Activated naive CD8-positive, alpha-beta T cell treated with anti-CD3 and anti-CD28 coated beads, Interleukin-2, amount 10 ng/mL, durations not matched to agents 7 days and 5 days (primary cell): ENCODE measurements at regions not wholly inside any gene's neighbourhood (a gene's known extent, or its start where the extent isn't known, plus 50 kb on each side); places are given as distances from the start of the nearest gene placed in this dataset.
"Not testable (repeated sequence)": the region's sequence is repeated elsewhere in the genome, so short reads cannot be mapped to it uniquely, and the experiment has no call there.

Experiments
- ATAC-seq: fragments of 150-1000 bp; cut with Tn5 transposase; one replicate; pipeline ENCODE4 v1.10.0; 2021; ENCODE audit warnings: low read depth, moderate library complexity
- POLR2A ChIA-PET: fragments of 350-600 bp; sonication (Branson Sonifier 250); formaldehyde crosslinking; loops from one replicate; lab custom pipeline; 2021; ENCODE audit warnings: antibody characterized with exemption; lab: Charles Lee
- DNase-seq: peaks from one replicate; pipeline ENCODE4 v3.0.0; 2021
- H3K27ac Mint-ChIP-seq: one replicate; pipeline ENCODE4 v1.8.0; 2022; ENCODE audit warnings: mild to moderate bottlenecking, mixed read lengths
- H3K27me3 Mint-ChIP-seq: one replicate; pipeline ENCODE4 v1.8.0; 2022; ENCODE audit warnings: mild to moderate bottlenecking, moderate library complexity, mixed read lengths
- H3K36me3 Mint-ChIP-seq: one replicate; pipeline ENCODE4 v1.8.0; 2021; ENCODE audit warnings: mild to moderate bottlenecking, mixed read lengths
- H3K4me1 Mint-ChIP-seq: one replicate; pipeline ENCODE4 v1.8.0; 2021; ENCODE audit warnings: mixed read lengths
- H3K4me3 Mint-ChIP-seq: one replicate; pipeline ENCODE4 v1.8.0; 2022; ENCODE audit warnings: mild to moderate bottlenecking, moderate library complexity, mixed read lengths
- H3K9me3 Mint-ChIP-seq: one replicate; pipeline ENCODE4 v1.8.0; 2021; ENCODE audit warnings: mixed read lengths

GRCh38 chr18:72995558-72995957 lies 127.8 kb upstream of the NETO1 start:
- H3K27me3 Mint-ChIP-seq: no peaks in the 10 kb centered on the region

GRCh38 chr18:72993250-72993649 lies 125.5 kb upstream of the NETO1 start:
- ATAC-seq (no peak), DNase-seq (no peak)
- H3K4me1 Mint-ChIP-seq: no peaks in the 10 kb centered on the region
- POLR2A ChIA-PET: no interaction called here
- no peaks in the 10 kb centered on the region for H3K9me3 Mint-ChIP-seq
- no peaks in the 10 kb centered on the region for H3K36me3 Mint-ChIP-seq
- no peak overlapping the region for H3K4me3 Mint-ChIP-seq
- no peaks in the 10 kb centered on the region for H3K27me3 Mint-ChIP-seq
- H3K27ac Mint-ChIP-seq: no peak overlapping the region

More at GRCh38 chr18:72995558-72995957, 127.8 kb upstream of the NETO1 start:
- no peaks in the 10 kb centered on the region for H3K4me1 Mint-ChIP-seq
- no peak for ATAC-seq
- no peaks in the 10 kb centered on the region for H3K36me3 Mint-ChIP-seq
- no peak for DNase-seq
- no peak overlapping the region for H3K4me3 Mint-ChIP-seq
- H3K9me3 Mint-ChIP-seq: no peaks in the 10 kb centered on the region
- POLR2A ChIA-PET: no interaction called here
- H3K27ac Mint-ChIP-seq: no peak overlapping the region

GRCh38 chr18:72991379-72991778 lies 123.6 kb upstream of the NETO1 start:
- no peaks in the 10 kb centered on the region for H3K4me1 Mint-ChIP-seq
- no peak overlapping the region for H3K27ac Mint-ChIP-seq
- H3K9me3 Mint-ChIP-seq: no peaks in the 10 kb centered on the region
- H3K27me3 Mint-ChIP-seq: no peaks in the 10 kb centered on the region
- DNase-seq: no peak
- POLR2A ChIA-PET: no interaction called here
- no peaks in the 10 kb centered on the region for H3K36me3 Mint-ChIP-seq
- H3K4me3 Mint-ChIP-seq: no peak overlapping the region
- no peak for ATAC-seq

GRCh38 chr18:72987570-72987969 lies 119.8 kb upstream of the NETO1 start:
- H3K4me1 Mint-ChIP-seq, DNase-seq, H3K27me3 Mint-ChIP-seq, POLR2A ChIA-PET, H3K36me3 Mint-ChIP-seq, H3K27ac Mint-ChIP-seq, H3K9me3 Mint-ChIP-seq, H3K4me3 Mint-ChIP-seq, ATAC-seq: not testable (repeated sequence)

GRCh38 chr18:72986103-72986502 lies 118.3 kb upstream of the NETO1 start:
- POLR2A ChIA-PET: no interaction called here

GRCh38 chr18:72985686-72986085 lies 117.9 kb upstream of the NETO1 start:
- H3K4me3 Mint-ChIP-seq: no peak overlapping the region
- no peaks in the 10 kb centered on the region for H3K27me3 Mint-ChIP-seq
- no peaks in the 10 kb centered on the region for H3K4me1 Mint-ChIP-seq
- peaks cover 3% of the 10 kb centered on the region for H3K9me3 Mint-ChIP-seq
- no peaks in the 10 kb centered on the region for H3K36me3 Mint-ChIP-seq
- DNase-seq (no peak), ATAC-seq (no peak)
- no peak overlapping the region for H3K27ac Mint-ChIP-seq
- POLR2A ChIA-PET: no interaction called here

More at GRCh38 chr18:72986103-72986502, 118.3 kb upstream of the NETO1 start:
- ATAC-seq (no peak), DNase-seq (no peak)
- H3K27me3 Mint-ChIP-seq: no peaks in the 10 kb centered on the region
- H3K36me3 Mint-ChIP-seq: no peaks in the 10 kb centered on the region
- H3K9me3 Mint-ChIP-seq: peaks cover 3% of the 10 kb centered on the region
- no peaks in the 10 kb centered on the region for H3K4me1 Mint-ChIP-seq
- H3K27ac Mint-ChIP-seq: no peak overlapping the region
- H3K4me3 Mint-ChIP-seq: no peak overlapping the region

- Mint-ChIP-seq H3K36me3 (no peaks in the 10 kb centered on the region), H3K4me1 (no peaks in the 10 kb centered on the region), H3K9me3 (peaks cover 3% of the 10 kb centered on the region), H3K27me3 (no peaks in the 10 kb centered on the region), H3K4me3 (no peak overlapping the region), H3K27ac (no peak overlapping the region)
- DNase-seq: no peak
- no peak for ATAC-seq
- POLR2A ChIA-PET: no interaction called here
Measured at GRCh38 chr18:72984290-72984689, 116.5 kb upstream of the NETO1 start.

- H3K27me3 Mint-ChIP-seq: no peaks in the 10 kb centered on the region
- DNase-seq (no peak), ATAC-seq (no peak)
- no peaks in the 10 kb centered on the region for H3K4me1 Mint-ChIP-seq
- H3K36me3 Mint-ChIP-seq: no peaks in the 10 kb centered on the region
- no peak overlapping the region for H3K27ac Mint-ChIP-seq
- POLR2A ChIA-PET: no interaction called here
- peaks cover 9% of the 10 kb centered on the region for H3K9me3 Mint-ChIP-seq
- no peak overlapping the region for H3K4me3 Mint-ChIP-seq
Measured at GRCh38 chr18:72973841-72974240, 106.1 kb upstream of the NETO1 start.

GRCh38 chr18:72965616-72966015 lies 97.8 kb upstream of the NETO1 start:
- Mint-ChIP-seq H3K4me1 (no peaks in the 10 kb centered on the region), H3K27me3 (no peaks in the 10 kb centered on the region)
- POLR2A ChIA-PET: no interaction called here

GRCh38 chr18:72958195-72958594 lies 90.4 kb upstream of the NETO1 start:
- H3K4me1 Mint-ChIP-seq: not testable (repeated sequence)

More at GRCh38 chr18:72965616-72966015, 97.8 kb upstream of the NETO1 start:
- H3K27ac Mint-ChIP-seq: no peak overlapping the region
- no peaks in the 10 kb centered on the region for H3K36me3 Mint-ChIP-seq
- H3K9me3 Mint-ChIP-seq: peaks cover 8% of the 10 kb centered on the region
- DNase-seq (no peak), ATAC-seq (no peak)
- H3K4me3 Mint-ChIP-seq: no peak overlapping the region

GRCh38 chr18:72948439-72948838 lies 80.7 kb upstream of the NETO1 start:
- H3K27ac Mint-ChIP-seq: no peak overlapping the region

More at GRCh38 chr18:72958195-72958594, 90.4 kb upstream of the NETO1 start:
- H3K36me3 Mint-ChIP-seq, H3K27ac Mint-ChIP-seq, DNase-seq, POLR2A ChIA-PET, ATAC-seq, H3K27me3 Mint-ChIP-seq, H3K4me3 Mint-ChIP-seq, H3K9me3 Mint-ChIP-seq: not testable (repeated sequence)

GRCh38 chr18:72942766-72943165 lies 75.0 kb upstream of the NETO1 start:
- H3K36me3 Mint-ChIP-seq: no peaks in the 10 kb centered on the region
- POLR2A ChIA-PET: no interaction called here
- ATAC-seq: no peak
- no peak for DNase-seq
- H3K4me3 Mint-ChIP-seq: no peak overlapping the region
- no peaks in the 10 kb centered on the region for H3K9me3 Mint-ChIP-seq
- H3K27me3 Mint-ChIP-seq: no peaks in the 10 kb centered on the region
- H3K27ac Mint-ChIP-seq: no peak overlapping the region
- no peaks in the 10 kb centered on the region for H3K4me1 Mint-ChIP-seq

More at GRCh38 chr18:72948439-72948838, 80.7 kb upstream of the NETO1 start:
- DNase-seq (no peak), ATAC-seq (no peak)
- Mint-ChIP-seq H3K27me3 (no peaks in the 10 kb centered on the region), H3K4me1 (no peaks in the 10 kb centered on the region), H3K36me3 (no peaks in the 10 kb centered on the region), H3K9me3 (peaks cover 1% of the 10 kb centered on the region), H3K4me3 (no peak overlapping the region)
- POLR2A ChIA-PET: no interaction called here

- POLR2A ChIA-PET: no interaction called here
- H3K27me3 Mint-ChIP-seq: no peaks in the 10 kb centered on the region
- H3K4me3 Mint-ChIP-seq: no peak overlapping the region
- no peaks in the 10 kb centered on the region for H3K9me3 Mint-ChIP-seq
- H3K27ac Mint-ChIP-seq: no peak overlapping the region
- no peaks in the 10 kb centered on the region for H3K36me3 Mint-ChIP-seq
- DNase-seq (no peak), ATAC-seq (no peak)
- no peaks in the 10 kb centered on the region for H3K4me1 Mint-ChIP-seq
Measured at GRCh38 chr18:72940986-72941385, 73.2 kb upstream of the NETO1 start.

GRCh38 chr18:72940509-72940908 lies 72.7 kb upstream of the NETO1 start:
- Mint-ChIP-seq H3K4me3 (no peak overlapping the region), H3K4me1 (no peaks in the 10 kb centered on the region), H3K27ac (no peak overlapping the region), H3K36me3 (no peaks in the 10 kb centered on the region), H3K9me3 (no peaks in the 10 kb centered on the region), H3K27me3 (no peaks in the 10 kb centered on the region)
- DNase-seq: no peak
- POLR2A ChIA-PET: no interaction called here
- no peak for ATAC-seq

- Mint-ChIP-seq H3K4me3 (no peak overlapping the region), H3K36me3 (no peaks in the 10 kb centered on the region), H3K9me3 (no peaks in the 10 kb centered on the region), H3K27me3 (no peaks in the 10 kb centered on the region), H3K27ac (no peak overlapping the region), H3K4me1 (no peaks in the 10 kb centered on the region)
- POLR2A ChIA-PET: no interaction called here
- DNase-seq (no peak), ATAC-seq (no peak)
Measured at GRCh38 chr18:72935744-72936143, 68.0 kb upstream of the NETO1 start.
